ENCODE measurements at regions not wholly inside any gene's neighbourhood (a gene's known extent, or its start where the extent isn't known, plus 50 kb on each side); places are given as distances from the start of the nearest gene placed in this dataset.
"Not testable (repeated sequence)": the region's sequence is repeated elsewhere in the genome, so short reads cannot be mapped to it uniquely, and the experiment has no call there.

GRCh38 chr13:27359199-27359821 lies 65.1 kb upstream of the GTF3A start:
- in situ Hi-C loops (cut with HindIII; ENCODE audit: low pct_ligation_motif_present, low sequenced_read_pairs), result no loop called here
- Histone ChIP-seq H3K36me3 (replicated peaks) (no peaks in the 10 kb centered on the region), H3K27ac (no peak overlapping the region), H3K27me3 (replicated peaks) (no peaks in the 10 kb centered on the region), H3K4me3 (ENCODE audit: low read depth, low read length) (no peak overlapping the region)
- peak; percentile 88 for TF ChIP-seq CTCF (IDR thresholded peaks at IDR 0.05; ENCODE audit: low read depth, low read length, missing control alignments)
- peak; percentile 64 for DNase-seq

- in situ Hi-C loops (cut with HindIII; ENCODE audit: low pct_ligation_motif_present, low sequenced_read_pairs), result no loop called here
- Histone ChIP-seq H3K27ac (no peak overlapping the region), H3K4me3 (ENCODE audit: low read depth, low read length) (no peak overlapping the region), H3K36me3 (replicated peaks) (no peaks in the 10 kb centered on the region), H3K27me3 (replicated peaks) (no peaks in the 10 kb centered on the region)
- TF ChIP-seq CTCF (IDR thresholded peaks at IDR 0.05; ENCODE audit: low read depth, low read length, missing control alignments), result no peak
- DNase-seq, result no peak
These were observed 63.9 kb upstream of the GTF3A start for GRCh38 chr13:27360562-27360961.

GRCh38 chr13:27362064-27362751 lies 62.2 kb upstream of the GTF3A start:
- peak; percentile 98 for TF ChIP-seq CTCF (IDR thresholded peaks at IDR 0.05; ENCODE audit: low read depth, low read length, missing control alignments)
- no peaks in the 10 kb centered on the region for H3K36me3 ChIP-seq (replicated peaks)
- no peak overlapping the region for H3K27ac ChIP-seq
- in situ Hi-C loops (cut with HindIII; ENCODE audit: low pct_ligation_motif_present, low sequenced_read_pairs), result no loop called here
- H3K4me3 ChIP-seq (ENCODE audit: low read depth, low read length), result peak overlapping the region; percentile 56
- DNase-seq, result peak; percentile 72
- H3K27me3 ChIP-seq (replicated peaks), result no peaks in the 10 kb centered on the region

GRCh38 chr13:27363637-27364036 lies 60.8 kb upstream of the GTF3A start:
- in situ Hi-C loops (cut with HindIII; ENCODE audit: low pct_ligation_motif_present, low sequenced_read_pairs); H3K27ac ChIP-seq; DNase-seq; H3K36me3 ChIP-seq (replicated peaks); H3K4me3 ChIP-seq (ENCODE audit: low read depth, low read length); H3K27me3 ChIP-seq (replicated peaks): not testable (repeated sequence)

GRCh38 chr13:27367570-27367969 lies 56.8 kb upstream of the GTF3A start:
- no peak for TF ChIP-seq CTCF (IDR thresholded peaks at IDR 0.05; ENCODE audit: low read depth, low read length, missing control alignments)
- Histone ChIP-seq H3K36me3 (replicated peaks) (no peaks in the 10 kb centered on the region), H3K27me3 (replicated peaks) (peaks cover 3% of the 10 kb centered on the region), H3K4me3 (ENCODE audit: low read depth, low read length) (no peak overlapping the region), H3K27ac (no peak overlapping the region)
- no peak for DNase-seq
- in situ Hi-C loops (cut with HindIII; ENCODE audit: low pct_ligation_motif_present, low sequenced_read_pairs), result no loop called here

- Histone ChIP-seq H3K4me3 (ENCODE audit: low read depth, low read length) (no peak overlapping the region), H3K27me3 (replicated peaks) (peaks cover 7% of the 10 kb centered on the region), H3K27ac (no peak overlapping the region), H3K36me3 (replicated peaks) (no peaks in the 10 kb centered on the region)
- in situ Hi-C loops (cut with HindIII; ENCODE audit: low pct_ligation_motif_present, low sequenced_read_pairs), result no loop called here
- DNase-seq, result no peak
- no peak for TF ChIP-seq CTCF (IDR thresholded peaks at IDR 0.05; ENCODE audit: low read depth, low read length, missing control alignments)
These were observed 54.0 kb upstream of the GTF3A start for GRCh38 chr13:27370305-27370872.

Measured in brain microvascular endothelial cell (primary cell).